Activated T-helper 2 cell treated with anti-CD3 and anti-CD28 coated beads, Interferon-gamma antibody, Interleukin-2, Interleukin-4, amounts not matched to agents 10 μg/mL and 5 μg/mL and 100 μg/mL, durations not matched to agents 14 hours and 24 hours and 36 hours (primary cell): ENCODE measurements at regions not wholly inside any gene's neighbourhood (a gene's known extent, or its start where the extent isn't known, plus 50 kb on each side); places are given as distances from the start of the nearest gene placed in this dataset.
"Not testable (repeated sequence)": the region's sequence is repeated elsewhere in the genome, so short reads cannot be mapped to it uniquely, and the experiment has no call there.

ENCODE experiments used
- DNase-seq: peaks from one replicate; pipeline ENCODE4 v3.0.0; 2021; ENCODE audit warnings: low spot score
- H3K27ac Mint-ChIP-seq: one replicate; pipeline ENCODE4 v1.8.0; 2021; ENCODE audit warnings: mixed read lengths
- H3K27me3 Mint-ChIP-seq: one replicate; pipeline ENCODE4 v1.8.0; 2021; ENCODE audit warnings: low read depth, mixed read lengths
- H3K36me3 Mint-ChIP-seq: one replicate; pipeline ENCODE4 v1.8.0; 2021; ENCODE audit warnings: low read depth, mixed read lengths
- H3K4me1 Mint-ChIP-seq: one replicate; pipeline ENCODE4 v1.8.0; 2021; ENCODE audit warnings: low read depth, mixed read lengths
- H3K4me3 Mint-ChIP-seq: one replicate; pipeline ENCODE4 v1.8.0; 2021; ENCODE audit warnings: low read depth, mild to moderate bottlenecking, moderate library complexity, mixed read lengths
- H3K9me3 Mint-ChIP-seq: one replicate; pipeline ENCODE4 v1.8.0; 2021; ENCODE audit warnings: mixed read lengths
- intact Hi-C: fragments of 100-400 bp; cut with micrococcal nuclease; formaldehyde crosslinking; loops from one replicate; pipeline ENCODE4 v1.15.1; 2023

GRCh38 chr21:20276954-20277353 is 721.3 kb upstream of the NCAM2 start:
- Mint-ChIP-seq H3K27ac (no peak overlapping the region), H3K4me1 (no peaks in the 10 kb centered on the region), H3K27me3 (no peaks in the 10 kb centered on the region), H3K36me3 (no peaks in the 10 kb centered on the region), H3K9me3 (peaks cover 41% of the 10 kb centered on the region), H3K4me3 (no peak overlapping the region)
- DNase-seq, result no peak
- intact Hi-C loops, result no loop called here

- no peak overlapping the region for H3K27ac Mint-ChIP-seq
- intact Hi-C loops, result no loop called here
- no peaks in the 10 kb centered on the region for H3K27me3 Mint-ChIP-seq
- no peaks in the 10 kb centered on the region for H3K4me1 Mint-ChIP-seq
- H3K4me3 Mint-ChIP-seq, result no peak overlapping the region
- H3K36me3 Mint-ChIP-seq, result no peaks in the 10 kb centered on the region
- no peak for DNase-seq
- H3K9me3 Mint-ChIP-seq, result peaks cover 35% of the 10 kb centered on the region
Measured at GRCh38 chr21:20283836-20284235, 714.4 kb upstream of the NCAM2 start.

GRCh38 chr21:20292280-20292679 is 705.9 kb upstream of the NCAM2 start:
- Mint-ChIP-seq H3K4me3 (no peak overlapping the region), H3K4me1 (no peaks in the 10 kb centered on the region), H3K27ac (no peak overlapping the region), H3K9me3 (peaks cover 40% of the 10 kb centered on the region), H3K27me3 (no peaks in the 10 kb centered on the region), H3K36me3 (no peaks in the 10 kb centered on the region)
- intact Hi-C loops, result no loop called here
- DNase-seq, result no peak

GRCh38 chr21:20292854-20293253 is 705.4 kb upstream of the NCAM2 start:
- H3K9me3 Mint-ChIP-seq, result peaks cover 46% of the 10 kb centered on the region
- H3K4me3 Mint-ChIP-seq, H3K36me3 Mint-ChIP-seq, H3K27me3 Mint-ChIP-seq, intact Hi-C loops, DNase-seq, H3K4me1 Mint-ChIP-seq, H3K27ac Mint-ChIP-seq: not testable (repeated sequence)

- Mint-ChIP-seq H3K4me1 (no peaks in the 10 kb centered on the region), H3K36me3 (no peaks in the 10 kb centered on the region), H3K9me3 (peaks cover 44% of the 10 kb centered on the region), H3K27me3 (no peaks in the 10 kb centered on the region), H3K27ac (no peak overlapping the region), H3K4me3 (no peak overlapping the region)
- DNase-seq, result no peak
- intact Hi-C loops, result no loop called here
Measured at GRCh38 chr21:20301395-20301794, 696.8 kb upstream of the NCAM2 start.

- Mint-ChIP-seq H3K36me3 (no peaks in the 10 kb centered on the region), H3K27ac (no peak overlapping the region), H3K4me1 (no peaks in the 10 kb centered on the region), H3K9me3 (peaks cover 37% of the 10 kb centered on the region), H3K4me3 (no peak overlapping the region), H3K27me3 (no peaks in the 10 kb centered on the region)
- intact Hi-C loops, result no loop called here
- no peak for DNase-seq
Measured at GRCh38 chr21:20302084-20302483, 696.1 kb upstream of the NCAM2 start.

GRCh38 chr21:20306836-20307235 is 691.4 kb upstream of the NCAM2 start:
- H3K9me3 Mint-ChIP-seq, result peaks cover 49% of the 10 kb centered on the region
- no peak overlapping the region for H3K4me3 Mint-ChIP-seq

GRCh38 chr21:20308586-20309315 is 689.5 kb upstream of the NCAM2 start:
- H3K27me3 Mint-ChIP-seq, result no peaks in the 10 kb centered on the region
- intact Hi-C loops, result no loop called here
- no peaks in the 10 kb centered on the region for H3K36me3 Mint-ChIP-seq
- no peaks in the 10 kb centered on the region for H3K4me1 Mint-ChIP-seq
- no peak overlapping the region for H3K27ac Mint-ChIP-seq
- DNase-seq, result no peak
- H3K4me3 Mint-ChIP-seq, result no peak overlapping the region
- H3K9me3 Mint-ChIP-seq, result peaks cover 48% of the 10 kb centered on the region

More at GRCh38 chr21:20306836-20307235, 691.4 kb upstream of the NCAM2 start:
- DNase-seq, result no peak
- Mint-ChIP-seq H3K36me3 (no peaks in the 10 kb centered on the region), H3K27me3 (no peaks in the 10 kb centered on the region), H3K27ac (no peak overlapping the region), H3K4me1 (no peaks in the 10 kb centered on the region)
- intact Hi-C loops, result no loop called here

GRCh38 chr21:20311234-20311787 is 686.9 kb upstream of the NCAM2 start:
- Mint-ChIP-seq H3K27me3 (no peaks in the 10 kb centered on the region), H3K9me3 (peaks cover 66% of the 10 kb centered on the region)

GRCh38 chr21:20313013-20313412 is 685.2 kb upstream of the NCAM2 start:
- Mint-ChIP-seq H3K36me3 (no peaks in the 10 kb centered on the region), H3K4me3 (no peak overlapping the region), H3K4me1 (no peaks in the 10 kb centered on the region), H3K9me3 (peaks cover 76% of the 10 kb centered on the region), H3K27ac (no peak overlapping the region), H3K27me3 (no peaks in the 10 kb centered on the region)
- no peak for DNase-seq
- intact Hi-C loops, result no loop called here

More at GRCh38 chr21:20311234-20311787, 686.9 kb upstream of the NCAM2 start:
- H3K36me3 Mint-ChIP-seq, result no peaks in the 10 kb centered on the region
- H3K4me3 Mint-ChIP-seq, result no peak overlapping the region
- DNase-seq, result no peak
- no peak overlapping the region for H3K27ac Mint-ChIP-seq
- intact Hi-C loops, result no loop called here
- H3K4me1 Mint-ChIP-seq, result no peaks in the 10 kb centered on the region

- Mint-ChIP-seq H3K4me1 (no peaks in the 10 kb centered on the region), H3K27me3 (no peaks in the 10 kb centered on the region), H3K27ac (no peak overlapping the region), H3K4me3 (no peak overlapping the region), H3K9me3 (peaks cover 61% of the 10 kb centered on the region), H3K36me3 (no peaks in the 10 kb centered on the region)
- DNase-seq, result no peak
- intact Hi-C loops, result no loop called here
Measured at GRCh38 chr21:20315042-20315441, 683.2 kb upstream of the NCAM2 start.

GRCh38 chr21:20329636-20330035 is 668.6 kb upstream of the NCAM2 start:
- intact Hi-C loops, result no loop called here
- Mint-ChIP-seq H3K4me1 (no peaks in the 10 kb centered on the region), H3K27me3 (no peaks in the 10 kb centered on the region), H3K4me3 (no peak overlapping the region), H3K27ac (no peak overlapping the region), H3K9me3 (peaks cover 47% of the 10 kb centered on the region), H3K36me3 (no peaks in the 10 kb centered on the region)
- DNase-seq, result no peak

GRCh38 chr21:20330652-20331051 is 667.6 kb upstream of the NCAM2 start:
- intact Hi-C loops, result no loop called here

More at GRCh38 chr21:20330652-20331051, 667.6 kb upstream of the NCAM2 start:
- Mint-ChIP-seq H3K27me3 (no peaks in the 10 kb centered on the region), H3K36me3 (no peaks in the 10 kb centered on the region), H3K9me3 (peaks cover 41% of the 10 kb centered on the region), H3K4me1 (no peaks in the 10 kb centered on the region), H3K27ac (no peak overlapping the region), H3K4me3 (no peak overlapping the region)
- no peak for DNase-seq
